ENCODE measurements at regions not wholly inside any gene's neighbourhood (a gene's known extent, or its start where the extent isn't known, plus 50 kb on each side); places are given as distances from the start of the nearest gene placed in this dataset.
"Not testable (repeated sequence)": the region's sequence is repeated elsewhere in the genome, so short reads cannot be mapped to it uniquely, and the experiment has no call there.

DNA sequence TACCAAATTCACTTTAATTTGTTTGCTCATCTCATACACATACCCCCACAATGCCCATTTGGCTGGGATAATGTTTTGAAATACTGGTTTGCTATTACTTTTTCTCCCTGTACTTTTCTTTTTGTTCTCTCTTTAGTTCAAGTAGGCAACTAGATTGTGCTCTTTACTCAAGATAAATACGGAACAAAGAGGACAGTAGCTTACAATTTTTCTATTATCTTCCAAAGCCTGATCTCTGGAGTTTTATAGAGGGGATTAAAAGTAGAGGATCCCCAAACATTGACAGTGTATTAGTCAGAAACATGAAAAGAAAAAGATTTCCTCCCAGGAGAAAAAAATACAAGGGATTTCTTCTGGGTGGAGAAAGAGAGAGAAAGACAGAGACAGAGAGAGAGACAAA is 102.1 kb upstream of the FSCB start:
- ATAC-seq (no peak), DNase-seq (no peak)
- ChIA-PET POLR2A (no interaction called here), CTCF (no interaction called here)
- no peaks in the 10 kb centered on the region for H3K36me3 Mint-ChIP-seq (ENCODE audit: low read depth)
- intact Hi-C loops (cut with micrococcal nuclease) = no loop called here
- H3K9me3 Mint-ChIP-seq = no peaks in the 10 kb centered on the region
- TF ChIP-seq, protein P1, sequence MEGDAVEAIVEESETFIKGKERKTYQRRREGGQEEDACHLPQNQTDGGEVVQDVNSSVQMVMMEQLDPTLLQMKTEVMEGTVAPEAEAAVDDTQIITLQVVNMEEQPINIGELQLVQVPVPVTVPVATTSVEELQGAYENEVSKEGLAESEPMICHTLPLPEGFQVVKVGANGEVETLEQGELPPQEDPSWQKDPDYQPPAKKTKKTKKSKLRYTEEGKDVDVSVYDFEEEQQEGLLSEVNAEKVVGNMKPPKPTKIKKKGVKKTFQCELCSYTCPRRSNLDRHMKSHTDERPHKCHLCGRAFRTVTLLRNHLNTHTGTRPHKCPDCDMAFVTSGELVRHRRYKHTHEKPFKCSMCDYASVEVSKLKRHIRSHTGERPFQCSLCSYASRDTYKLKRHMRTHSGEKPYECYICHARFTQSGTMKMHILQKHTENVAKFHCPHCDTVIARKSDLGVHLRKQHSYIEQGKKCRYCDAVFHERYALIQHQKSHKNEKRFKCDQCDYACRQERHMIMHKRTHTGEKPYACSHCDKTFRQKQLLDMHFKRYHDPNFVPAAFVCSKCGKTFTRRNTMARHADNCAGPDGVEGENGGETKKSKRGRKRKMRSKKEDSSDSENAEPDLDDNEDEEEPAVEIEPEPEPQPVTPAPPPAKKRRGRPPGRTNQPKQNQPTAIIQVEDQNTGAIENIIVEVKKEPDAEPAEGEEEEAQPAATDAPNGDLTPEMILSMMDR (IDR thresholded peaks at IDR 0.05) = no peak
- H3K4me1 Mint-ChIP-seq (ENCODE audit: low read depth) = no peaks in the 10 kb centered on the region
- H3K4me3 Mint-ChIP-seq = no peak overlapping the region
- H3K27ac Mint-ChIP-seq = no peak overlapping the region
- no peaks in the 10 kb centered on the region for H3K27me3 Mint-ChIP-seq

DNA sequence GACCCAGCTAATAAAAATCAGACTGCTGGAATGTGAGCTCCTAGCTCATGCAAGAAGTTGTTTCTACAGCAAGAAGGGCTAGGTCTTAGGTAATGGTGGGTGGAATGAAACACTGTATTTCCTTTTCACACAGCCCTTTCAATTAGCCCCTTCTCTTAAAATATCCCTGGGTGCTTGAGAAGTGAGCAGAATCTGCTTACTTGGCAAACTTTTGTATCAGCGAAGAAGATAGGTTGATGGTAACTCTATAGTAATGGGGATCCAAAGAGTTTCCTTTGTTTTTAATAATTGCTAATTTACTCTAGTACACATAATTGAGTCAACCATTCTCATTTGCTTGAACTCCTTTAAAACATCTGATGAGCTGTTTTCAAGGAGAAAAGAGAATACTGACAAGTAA is 100.6 kb upstream of the FSCB start:
- ChIA-PET CTCF (no interaction called here), POLR2A (no interaction called here)
- intact Hi-C loops (cut with micrococcal nuclease) = no loop called here
- H3K9me3 Mint-ChIP-seq = no peaks in the 10 kb centered on the region
- TF ChIP-seq, protein P1 (IDR thresholded peaks at IDR 0.05) = no peak
- DNase-seq = no peak
- ATAC-seq = no peak
- H3K4me3 Mint-ChIP-seq = no peak overlapping the region
- no peaks in the 10 kb centered on the region for H3K36me3 Mint-ChIP-seq (ENCODE audit: low read depth)
- H3K4me1 Mint-ChIP-seq (ENCODE audit: low read depth) = no peaks in the 10 kb centered on the region
- H3K27me3 Mint-ChIP-seq = no peaks in the 10 kb centered on the region
- H3K27ac Mint-ChIP-seq = no peak overlapping the region

DNA sequence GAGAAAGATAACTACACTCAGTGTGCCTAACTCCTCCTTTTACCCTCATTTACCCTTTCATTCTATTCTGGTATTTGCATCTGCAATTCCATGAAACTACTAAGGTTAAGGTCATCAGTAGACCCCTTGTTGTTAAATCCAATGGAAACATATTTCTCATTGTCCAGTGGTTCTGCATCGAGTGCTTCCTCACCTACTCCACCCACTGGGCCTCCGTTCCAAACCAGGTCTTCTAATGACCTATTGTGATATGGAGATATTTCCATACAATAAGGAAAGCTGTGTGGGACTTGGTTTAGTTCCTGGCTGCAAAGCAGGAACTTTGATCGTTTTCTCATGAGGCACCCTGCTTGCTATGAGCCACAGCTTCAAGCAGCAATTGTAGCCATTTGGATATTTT is 99.5 kb upstream of the FSCB start:
- TF ChIP-seq, protein P1 (IDR thresholded peaks at IDR 0.05) = no peak
- Mint-ChIP-seq H3K4me3 (no peak overlapping the region), H3K36me3 (ENCODE audit: low read depth) (no peaks in the 10 kb centered on the region), H3K27me3 (no peaks in the 10 kb centered on the region), H3K27ac (no peak overlapping the region), H3K4me1 (ENCODE audit: low read depth) (no peaks in the 10 kb centered on the region), H3K9me3 (no peaks in the 10 kb centered on the region)
- intact Hi-C loops (cut with micrococcal nuclease) = no loop called here
- DNase-seq (no peak), ATAC-seq (no peak)
- POLR2A ChIA-PET = no interaction called here
- CTCF ChIA-PET = no interaction called here

- H3K9me3 Mint-ChIP-seq; DNase-seq; H3K4me3 Mint-ChIP-seq; H3K27me3 Mint-ChIP-seq; H3K27ac Mint-ChIP-seq; intact Hi-C loops (cut with micrococcal nuclease); ATAC-seq; H3K36me3 Mint-ChIP-seq (ENCODE audit: low read depth); H3K4me1 Mint-ChIP-seq (ENCODE audit: low read depth); POLR2A ChIA-PET; CTCF ChIA-PET: not testable (repeated sequence)
Measured at GRCh38 chr14:44601266-44601665, 94.2 kb upstream of the FSCB start.

GRCh38 chr14:44589180-44589579 is 82.1 kb upstream of the FSCB start:
- ChIA-PET CTCF (no interaction called here), POLR2A (no interaction called here)
- H3K4me1 Mint-ChIP-seq (ENCODE audit: low read depth) = no peaks in the 10 kb centered on the region
- H3K4me3 Mint-ChIP-seq = no peak overlapping the region
- TF ChIP-seq, protein P1 (IDR thresholded peaks at IDR 0.05) = no peak
- DNase-seq (no peak), ATAC-seq (no peak)
- no peaks in the 10 kb centered on the region for H3K36me3 Mint-ChIP-seq (ENCODE audit: low read depth)
- intact Hi-C loops (cut with micrococcal nuclease) = no loop called here
- no peaks in the 10 kb centered on the region for H3K27me3 Mint-ChIP-seq
- no peak overlapping the region for H3K27ac Mint-ChIP-seq
- no peaks in the 10 kb centered on the region for H3K9me3 Mint-ChIP-seq

- CTCF ChIA-PET = no interaction called here
- H3K27ac Mint-ChIP-seq = no peak overlapping the region
- TF ChIP-seq, protein P1 (IDR thresholded peaks at IDR 0.05) = no peak
Measured at GRCh38 chr14:44586910-44587309, 79.8 kb upstream of the FSCB start.

More at GRCh38 chr14:44586910-44587309, 79.8 kb upstream of the FSCB start:
- H3K36me3 Mint-ChIP-seq (ENCODE audit: low read depth) = no peaks in the 10 kb centered on the region
- no peak overlapping the region for H3K4me3 Mint-ChIP-seq
- no peaks in the 10 kb centered on the region for H3K9me3 Mint-ChIP-seq
- intact Hi-C loops (cut with micrococcal nuclease) = no loop called here
- no peak for ATAC-seq
- DNase-seq = no peak
- H3K27me3 Mint-ChIP-seq = no peaks in the 10 kb centered on the region
- no peaks in the 10 kb centered on the region for H3K4me1 Mint-ChIP-seq (ENCODE audit: low read depth)
- POLR2A ChIA-PET = no interaction called here

Measured in activated CD8-positive, alpha-beta T cell treated with anti-CD3 and anti-CD28 coated beads for 36 hours (primary cell).